ENCODE measurements at regions not wholly inside any gene's neighbourhood (a gene's known extent, or its start where the extent isn't known, plus 50 kb on each side); places are given as distances from the start of the nearest gene placed in this dataset.

DNA sequence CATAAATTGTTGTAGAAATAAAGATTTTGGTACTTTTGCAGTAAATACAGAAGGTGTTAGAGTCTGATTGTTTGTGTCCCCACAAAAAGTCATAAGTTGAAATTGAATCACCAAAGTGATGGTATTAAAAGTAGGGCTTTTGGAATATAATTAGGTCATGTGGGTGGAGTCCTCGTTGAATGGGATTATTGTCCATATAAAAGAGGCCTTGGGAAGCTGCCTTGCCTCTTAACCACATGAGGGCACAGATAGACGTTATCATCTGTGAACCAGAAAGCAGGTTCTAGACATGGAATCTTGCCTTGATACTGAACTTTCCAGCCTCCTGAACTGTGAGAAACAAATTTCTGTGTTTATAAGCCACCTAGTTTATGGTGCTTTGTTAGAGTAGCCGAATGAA lies 186.8 kb downstream of the PRR20E start:
- ATAC-seq (no peak), FAIRE-seq (no peak), DNase-seq (ENCODE audit: extremely low read depth in 1 of 4, low spot score in 3 of 4) (no peak)
- BruUV-seq (replicated peaks): no TSS peak
- Histone ChIP-seq H3K4me1 (replicated peaks in 1 of 2; ENCODE audit: control insufficient read depth in 2 of 2, insufficient read depth in 2 of 2, low read length in 2 of 2) (no peaks in the 10 kb centered on the region), H3K27ac (ENCODE audit: extremely low read depth, low read depth, low read length) (no peak overlapping the region), H3K4me3 (no peak overlapping the region), H3K79me2 (ENCODE audit: control insufficient read depth, insufficient read depth, low read length) (no peaks in the 10 kb centered on the region), H3K27me3 (ENCODE audit: control insufficient read depth in 2 of 2, insufficient read depth in 2 of 2, low read length in 2 of 2) (no peaks in the 10 kb centered on the region), H3K9ac (ENCODE audit: insufficient read depth in 1 of 2, low read depth in 2 of 2, low read length in 2 of 2) (no peak overlapping the region), H2AFZ (ENCODE audit: low read depth, low read length) (no peak overlapping the region), H3K9me3 (replicated peaks; ENCODE audit: control insufficient read depth, insufficient read depth, low read depth, low read length) (no peaks in the 10 kb centered on the region), H3K9me1 (ENCODE audit: control insufficient read depth, insufficient read depth, low read length) (no peaks in the 10 kb centered on the region), H4K20me1 (replicated peaks; ENCODE audit: control insufficient read depth, insufficient read depth, low read length) (no peaks in the 10 kb centered on the region), H3K36me3 (ENCODE audit: control insufficient read depth, insufficient read depth, low read length) (no peaks in the 10 kb centered on the region), H3K4me2 (ENCODE audit: insufficient read depth, low read length) (no peak overlapping the region)
- intact Hi-C loops (cut with micrococcal nuclease) (no loop called here), in situ Hi-C loops (cut with MboI) (no loop called here)
- ChIA-PET POLR2A (no interaction called here), CTCF (ENCODE audit: low intra/inter-chr PET ratio) (no interaction called here)
- 3% methylated on average over 3 of the region's 3 CpGs for WGBS (ENCODE audit: insufficient coverage, low coverage, missing lambda C conversion rate)
- TF ChIP-seq, protein P1, sequence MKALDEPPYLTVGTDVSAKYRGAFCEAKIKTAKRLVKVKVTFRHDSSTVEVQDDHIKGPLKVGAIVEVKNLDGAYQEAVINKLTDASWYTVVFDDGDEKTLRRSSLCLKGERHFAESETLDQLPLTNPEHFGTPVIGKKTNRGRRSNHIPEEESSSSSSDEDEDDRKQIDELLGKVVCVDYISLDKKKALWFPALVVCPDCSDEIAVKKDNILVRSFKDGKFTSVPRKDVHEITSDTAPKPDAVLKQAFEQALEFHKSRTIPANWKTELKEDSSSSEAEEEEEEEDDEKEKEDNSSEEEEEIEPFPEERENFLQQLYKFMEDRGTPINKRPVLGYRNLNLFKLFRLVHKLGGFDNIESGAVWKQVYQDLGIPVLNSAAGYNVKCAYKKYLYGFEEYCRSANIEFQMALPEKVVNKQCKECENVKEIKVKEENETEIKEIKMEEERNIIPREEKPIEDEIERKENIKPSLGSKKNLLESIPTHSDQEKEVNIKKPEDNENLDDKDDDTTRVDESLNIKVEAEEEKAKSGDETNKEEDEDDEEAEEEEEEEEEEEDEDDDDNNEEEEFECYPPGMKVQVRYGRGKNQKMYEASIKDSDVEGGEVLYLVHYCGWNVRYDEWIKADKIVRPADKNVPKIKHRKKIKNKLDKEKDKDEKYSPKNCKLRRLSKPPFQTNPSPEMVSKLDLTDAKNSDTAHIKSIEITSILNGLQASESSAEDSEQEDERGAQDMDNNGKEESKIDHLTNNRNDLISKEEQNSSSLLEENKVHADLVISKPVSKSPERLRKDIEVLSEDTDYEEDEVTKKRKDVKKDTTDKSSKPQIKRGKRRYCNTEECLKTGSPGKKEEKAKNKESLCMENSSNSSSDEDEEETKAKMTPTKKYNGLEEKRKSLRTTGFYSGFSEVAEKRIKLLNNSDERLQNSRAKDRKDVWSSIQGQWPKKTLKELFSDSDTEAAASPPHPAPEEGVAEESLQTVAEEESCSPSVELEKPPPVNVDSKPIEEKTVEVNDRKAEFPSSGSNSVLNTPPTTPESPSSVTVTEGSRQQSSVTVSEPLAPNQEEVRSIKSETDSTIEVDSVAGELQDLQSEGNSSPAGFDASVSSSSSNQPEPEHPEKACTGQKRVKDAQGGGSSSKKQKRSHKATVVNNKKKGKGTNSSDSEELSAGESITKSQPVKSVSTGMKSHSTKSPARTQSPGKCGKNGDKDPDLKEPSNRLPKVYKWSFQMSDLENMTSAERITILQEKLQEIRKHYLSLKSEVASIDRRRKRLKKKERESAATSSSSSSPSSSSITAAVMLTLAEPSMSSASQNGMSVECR (CRISPR knock-in tag; IDR thresholded peaks at IDR 0.05): no peak
- TF ChIP-seq FOXP1 (CRISPR knock-in tag; IDR thresholded peaks at IDR 0.05) (no peak), ZNF695 (CRISPR knock-in tag; IDR thresholded peaks at IDR 0.05) (no peak), CEBPB (tag; IDR thresholded peaks at IDR 0.05) (no peak), MTF1 (CRISPR knock-in tag; IDR thresholded peaks at IDR 0.05; ENCODE audit: borderline replicate concordance) (no peak), MAZ (CRISPR knock-in tag; conservative IDR thresholded peaks at IDR 0.05 in 1 of 2, IDR thresholded peaks at IDR 0.05 in 1 of 2) (no peak), WHSC1 (IDR thresholded peaks at IDR 0.05; ENCODE audit: low read length) (no peak), PHF21A (IDR thresholded peaks at IDR 0.05; ENCODE audit: borderline replicate concordance, low read depth) (no peak)

Measured in K562 (cell line).